Duodenal mucosa (tissue), 2 donors: ENCODE measurements at regions not wholly inside any gene's neighbourhood (a gene's known extent, or its start where the extent isn't known, plus 50 kb on each side); places are given as distances from the start of the nearest gene placed in this dataset.

Experiments used
- H3K27ac ChIP-seq: one replicate; pipeline ENCODE4 v1.7.0; 2013; ENCODE audit warnings: low read depth, low read length
- H3K27me3 ChIP-seq, 2 donors: one replicate each; pipeline ENCODE4 v1.7.0; 2013; ENCODE audit warnings: low read length in 2 of 2, control low read depth in 1 of 2; ENCODE audit not compliant: insufficient read depth in 2 of 2, control insufficient read depth in 1 of 2
- H3K36me3 ChIP-seq, 2 donors: one replicate each; pipeline ENCODE4 v1.7.0; 2013; ENCODE audit warnings: low read length in 2 of 2, control low read depth in 1 of 2; ENCODE audit not compliant: insufficient read depth in 2 of 2, control insufficient read depth in 1 of 2
- H3K4me1 ChIP-seq, 2 donors: one replicate each; pipeline ENCODE4 v1.7.0; 2013; ENCODE audit warnings: low read length in 2 of 2, control low read depth in 1 of 2; ENCODE audit not compliant: insufficient read depth in 2 of 2, control insufficient read depth in 1 of 2
- H3K4me3 ChIP-seq, 2 donors: one replicate each; pipeline ENCODE4 v1.7.0; 2013; ENCODE audit warnings: low read length in 2 of 2, low read depth in 1 of 2
- H3K9ac ChIP-seq, 2 donors: one replicate each; pipeline ENCODE4 v1.7.0; 2013; ENCODE audit warnings: low read length in 2 of 2, low read depth in 1 of 2
- H3K9me3 ChIP-seq, 2 donors: one replicate each; pipeline ENCODE4 v1.7.0; 2013; ENCODE audit warnings: low read length in 2 of 2, control low read depth in 1 of 2; ENCODE audit not compliant: control insufficient read depth in 1 of 2

GRCh38 chr3:30084971-30085403 is 521.4 kb upstream of the TGFBR2 start:
- no peak overlapping the region for H3K9ac ChIP-seq
- no peaks in the 10 kb centered on the region for H3K36me3 ChIP-seq
- peaks cover 0 to 21% of the 10 kb centered on the region in 2 donors for H3K4me1 ChIP-seq
- H3K27ac ChIP-seq: no peak overlapping the region
- H3K4me3 ChIP-seq: no peak overlapping the region
- H3K27me3 ChIP-seq: no peaks in the 10 kb centered on the region
- H3K9me3 ChIP-seq: no peaks in the 10 kb centered on the region

GRCh38 chr3:30085486-30085885 is 520.9 kb upstream of the TGFBR2 start:
- Histone ChIP-seq H3K36me3 (no peaks in the 10 kb centered on the region), H3K27me3 (no peaks in the 10 kb centered on the region), H3K9ac (no peak overlapping the region), H3K9me3 (no peaks in the 10 kb centered on the region), H3K4me3 (no peak overlapping the region), H3K27ac (no peak overlapping the region), H3K4me1 (peaks cover 0 to 19% of the 10 kb centered on the region in 2 donors)

- Histone ChIP-seq H3K27me3 (no peaks in the 10 kb centered on the region), H3K4me3 (no peak overlapping the region)
Measured at GRCh38 chr3:30091686-30092085, 514.7 kb upstream of the TGFBR2 start.

GRCh38 chr3:30097022-30097650 is 509.3 kb upstream of the TGFBR2 start:
- Histone ChIP-seq H3K27ac (no peak overlapping the region), H3K9ac (no peak overlapping the region), H3K9me3 (no peaks in the 10 kb centered on the region), H3K4me3 (no peak overlapping the region), H3K4me1 (peaks cover 9 to 14% of the 10 kb centered on the region in 2 donors), H3K27me3 (no peaks in the 10 kb centered on the region), H3K36me3 (no peaks in the 10 kb centered on the region)

More at GRCh38 chr3:30091686-30092085, 514.7 kb upstream of the TGFBR2 start:
- H3K36me3 ChIP-seq: no peaks in the 10 kb centered on the region
- H3K27ac ChIP-seq: no peak overlapping the region
- H3K9me3 ChIP-seq: no peaks in the 10 kb centered on the region
- H3K9ac ChIP-seq: no peak overlapping the region
- no peaks in the 10 kb centered on the region for H3K4me1 ChIP-seq

- Histone ChIP-seq H3K9me3 (no peaks in the 10 kb centered on the region), H3K9ac (no peak overlapping the region), H3K4me1 (peaks cover 9 to 14% of the 10 kb centered on the region in 2 donors), H3K4me3 (no peak overlapping the region), H3K27me3 (no peaks in the 10 kb centered on the region), H3K27ac (no peak overlapping the region), H3K36me3 (no peaks in the 10 kb centered on the region)
Measured at GRCh38 chr3:30098243-30098642, 508.2 kb upstream of the TGFBR2 start.

GRCh38 chr3:30098653-30099455 is 507.5 kb upstream of the TGFBR2 start:
- no peak overlapping the region for H3K9ac ChIP-seq
- no peaks in the 10 kb centered on the region for H3K27me3 ChIP-seq

GRCh38 chr3:30102356-30102755 is 504.0 kb upstream of the TGFBR2 start:
- H3K9ac ChIP-seq: no peak overlapping the region
- no peak overlapping the region for H3K27ac ChIP-seq
- no peaks in the 10 kb centered on the region for H3K27me3 ChIP-seq
- H3K9me3 ChIP-seq: no peaks in the 10 kb centered on the region
- H3K4me3 ChIP-seq: no peak overlapping the region
- H3K36me3 ChIP-seq: no peaks in the 10 kb centered on the region
- H3K4me1 ChIP-seq: peaks cover 9 to 14% of the 10 kb centered on the region in 2 donors

More at GRCh38 chr3:30098653-30099455, 507.5 kb upstream of the TGFBR2 start:
- H3K9me3 ChIP-seq: no peaks in the 10 kb centered on the region
- no peak overlapping the region for H3K27ac ChIP-seq
- no peaks in the 10 kb centered on the region for H3K36me3 ChIP-seq
- peaks cover 9 to 14% of the 10 kb centered on the region in 2 donors for H3K4me1 ChIP-seq
- no peak overlapping the region for H3K4me3 ChIP-seq

GRCh38 chr3:30103186-30103585 is 503.2 kb upstream of the TGFBR2 start:
- Histone ChIP-seq H3K4me1 (peaks cover 8 to 14% of the 10 kb centered on the region in 2 donors), H3K27ac (no peak overlapping the region), H3K36me3 (no peaks in the 10 kb centered on the region), H3K27me3 (no peaks in the 10 kb centered on the region), H3K9me3 (no peaks in the 10 kb centered on the region), H3K9ac (no peak overlapping the region), H3K4me3 (no peak overlapping the region)

- H3K27me3 ChIP-seq: no peaks in the 10 kb centered on the region
- H3K4me1 ChIP-seq: no peaks in the 10 kb centered on the region
- H3K9ac ChIP-seq: no peak overlapping the region
- H3K27ac ChIP-seq: no peak overlapping the region
- H3K4me3 ChIP-seq: no peak overlapping the region
- H3K36me3 ChIP-seq: no peaks in the 10 kb centered on the region
- H3K9me3 ChIP-seq: no peaks in the 10 kb centered on the region
Measured at GRCh38 chr3:30107531-30107930, 498.9 kb upstream of the TGFBR2 start.

- Histone ChIP-seq H3K9ac (no peak overlapping the region), H3K36me3 (no peaks in the 10 kb centered on the region), H3K4me3 (no peak overlapping the region), H3K9me3 (no peaks in the 10 kb centered on the region), H3K27ac (no peak overlapping the region), H3K27me3 (no peaks in the 10 kb centered on the region), H3K4me1 (peaks cover 0 to 4% of the 10 kb centered on the region in 2 donors)
Measured at GRCh38 chr3:30112411-30112810, 494.0 kb upstream of the TGFBR2 start.
